Limb (tissue), 2 donors: ENCODE measurements at regions not wholly inside any gene's neighbourhood (a gene's known extent, or its start where the extent isn't known, plus 50 kb on each side); places are given as distances from the start of the nearest gene placed in this dataset.
"Not testable (repeated sequence)": the region's sequence is repeated elsewhere in the genome, so short reads cannot be mapped to it uniquely, and the experiment has no call there.

ENCODE experiments used
- DNase-seq, 2 donors: peaks; one replicate each; pipeline ENCODE4 v3.0.0-alpha.2; 2016; ENCODE audit errors: extremely low spot score in 2 of 2

DNA sequence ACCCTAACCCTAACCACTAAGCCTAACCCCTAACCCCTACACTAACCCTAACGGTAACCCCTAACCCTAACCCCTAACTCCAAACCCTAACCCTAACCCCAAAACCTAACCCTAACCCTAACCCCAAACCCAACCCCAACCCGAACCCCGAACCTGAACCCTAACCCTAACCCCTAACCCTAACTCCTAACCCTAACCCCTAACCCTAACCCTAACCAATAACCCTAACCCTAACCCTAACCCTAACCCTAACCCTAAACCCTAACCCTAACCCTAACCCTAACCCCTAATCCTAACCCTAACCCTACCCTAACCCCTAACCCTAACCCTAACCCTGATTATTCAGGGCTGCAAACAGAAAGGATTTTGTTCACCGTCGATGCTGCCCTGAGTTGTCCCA is 144.6 kb upstream of the DUSP22 start:
- not testable (repeated sequence) for DNase-seq

DNA sequence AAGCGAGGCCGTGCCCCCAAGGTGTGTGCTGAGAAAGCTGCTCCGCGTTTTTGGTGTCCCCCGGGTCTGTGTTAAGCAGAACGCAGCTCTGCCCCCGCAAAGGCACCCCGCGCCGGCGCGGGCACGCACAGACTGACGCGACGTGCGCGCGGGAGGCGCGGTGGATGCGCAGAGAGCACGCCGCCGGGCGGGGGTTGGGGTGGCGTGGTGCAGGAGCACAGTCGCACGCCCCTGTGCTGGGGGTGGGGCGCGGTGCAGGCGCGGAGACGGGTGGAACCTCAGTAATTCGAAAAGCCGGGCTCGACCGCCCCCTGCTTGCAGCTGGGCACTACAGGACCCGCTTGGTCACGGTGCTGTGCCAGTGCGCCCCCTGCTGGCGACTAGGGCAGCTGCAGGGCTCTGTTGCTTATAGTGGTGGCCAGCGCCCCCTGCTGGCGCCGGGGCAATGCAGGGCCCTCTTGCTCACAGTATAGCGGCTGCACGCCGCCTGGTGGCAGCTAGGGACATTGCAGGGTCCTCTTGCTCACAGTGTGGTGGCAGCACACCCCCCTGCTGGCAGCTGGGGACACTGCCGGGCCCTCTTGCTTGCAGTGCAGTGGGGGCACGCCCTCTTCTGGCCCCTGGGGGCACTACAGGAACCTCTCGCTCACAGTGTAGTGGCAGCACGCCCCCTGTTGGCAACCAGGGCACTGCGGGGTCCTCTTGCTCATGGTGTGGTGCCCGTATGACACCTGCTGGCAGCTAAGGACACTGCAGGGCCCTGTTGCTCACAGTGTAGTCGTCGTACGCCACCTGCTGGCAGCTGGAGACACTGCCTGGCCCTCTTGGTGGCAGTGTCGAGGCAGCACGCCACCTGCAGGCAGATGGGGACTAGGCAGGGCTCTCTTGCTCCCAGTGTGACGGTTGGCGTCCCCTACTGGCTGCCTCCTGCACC is 144.0 kb upstream of the DUSP22 start:
- DNase-seq = peak in 1 of 2 donors; percentile 30

DNA sequence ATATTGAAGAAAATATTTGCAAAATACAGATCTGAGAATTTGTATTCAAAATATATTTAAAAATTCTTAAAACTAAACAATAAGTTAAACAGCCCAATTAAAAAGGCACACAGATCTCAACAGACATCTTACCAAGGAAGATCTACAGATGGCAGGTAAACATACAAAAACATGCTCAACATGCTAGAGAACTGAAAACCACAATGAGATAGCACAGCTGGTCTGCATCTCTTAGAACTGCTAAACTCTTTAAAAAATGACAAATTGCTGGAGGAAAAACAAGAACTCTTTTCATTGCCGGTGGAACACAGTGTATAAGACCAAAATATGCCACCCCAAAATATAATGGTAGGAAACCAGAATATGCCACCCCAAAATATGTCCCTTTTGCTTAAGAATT is 142.1 kb upstream of the DUSP22 start:
- DNase-seq = not testable (repeated sequence)

DNA sequence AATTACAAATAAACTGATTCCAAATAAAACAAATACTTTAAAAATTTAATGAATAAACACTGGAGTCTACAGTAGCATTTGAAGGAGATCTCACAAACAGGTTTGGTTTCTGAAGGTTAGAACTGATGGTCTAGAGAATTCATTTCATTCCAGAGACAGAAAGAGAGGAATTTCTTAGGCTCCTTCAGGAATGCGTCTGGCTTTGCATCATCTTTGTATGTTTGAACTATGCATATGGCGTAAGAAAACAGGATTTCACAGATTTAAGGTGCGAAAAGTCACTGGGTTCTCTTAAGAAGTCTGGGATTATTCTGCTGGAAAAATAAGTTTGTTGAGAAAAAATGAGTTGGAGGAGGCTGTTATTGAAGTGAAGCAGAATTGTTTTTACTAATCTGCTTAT is 139.9 kb upstream of the DUSP22 start:
- DNase-seq = not testable (repeated sequence)

DNA sequence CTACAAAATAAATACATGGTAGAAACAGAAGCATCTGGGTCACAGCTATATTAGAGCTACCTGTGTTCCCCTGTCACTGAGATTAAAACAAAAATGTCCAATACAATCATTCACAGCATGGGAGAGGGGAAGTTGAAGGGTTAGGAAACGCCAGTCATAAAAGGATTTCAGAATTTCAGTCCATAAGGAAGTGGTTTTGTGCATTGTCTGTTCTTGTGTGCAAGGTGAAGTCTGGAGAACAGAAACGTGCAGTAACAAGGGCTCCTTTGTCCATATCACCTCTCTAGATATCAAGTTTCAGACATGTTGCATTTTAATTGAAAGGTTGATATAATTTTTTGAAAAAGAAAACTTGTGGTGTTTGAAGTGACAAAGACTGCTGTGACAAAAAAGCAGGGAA is 139.3 kb upstream of the DUSP22 start:
- DNase-seq = not testable (repeated sequence)

DNA sequence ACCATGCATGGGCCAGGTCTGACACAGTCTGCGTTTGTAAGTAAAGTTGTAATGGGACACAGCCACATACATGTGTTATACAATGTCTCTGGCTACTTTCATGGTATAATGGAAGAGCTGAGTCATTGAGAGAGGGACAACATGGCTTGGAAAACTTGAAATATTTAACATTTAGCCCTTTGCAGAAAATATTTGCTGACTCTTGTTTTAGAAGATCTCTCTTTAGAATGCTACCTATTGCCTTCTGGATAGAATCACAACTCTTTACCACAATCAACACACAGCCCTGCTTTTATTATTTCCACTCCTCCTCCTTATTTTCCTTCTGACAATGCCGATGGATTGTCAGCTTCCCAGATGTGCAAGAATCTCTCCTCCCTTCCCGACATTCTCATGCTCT is 138.4 kb upstream of the DUSP22 start:
- DNase-seq = not testable (repeated sequence)

DNA sequence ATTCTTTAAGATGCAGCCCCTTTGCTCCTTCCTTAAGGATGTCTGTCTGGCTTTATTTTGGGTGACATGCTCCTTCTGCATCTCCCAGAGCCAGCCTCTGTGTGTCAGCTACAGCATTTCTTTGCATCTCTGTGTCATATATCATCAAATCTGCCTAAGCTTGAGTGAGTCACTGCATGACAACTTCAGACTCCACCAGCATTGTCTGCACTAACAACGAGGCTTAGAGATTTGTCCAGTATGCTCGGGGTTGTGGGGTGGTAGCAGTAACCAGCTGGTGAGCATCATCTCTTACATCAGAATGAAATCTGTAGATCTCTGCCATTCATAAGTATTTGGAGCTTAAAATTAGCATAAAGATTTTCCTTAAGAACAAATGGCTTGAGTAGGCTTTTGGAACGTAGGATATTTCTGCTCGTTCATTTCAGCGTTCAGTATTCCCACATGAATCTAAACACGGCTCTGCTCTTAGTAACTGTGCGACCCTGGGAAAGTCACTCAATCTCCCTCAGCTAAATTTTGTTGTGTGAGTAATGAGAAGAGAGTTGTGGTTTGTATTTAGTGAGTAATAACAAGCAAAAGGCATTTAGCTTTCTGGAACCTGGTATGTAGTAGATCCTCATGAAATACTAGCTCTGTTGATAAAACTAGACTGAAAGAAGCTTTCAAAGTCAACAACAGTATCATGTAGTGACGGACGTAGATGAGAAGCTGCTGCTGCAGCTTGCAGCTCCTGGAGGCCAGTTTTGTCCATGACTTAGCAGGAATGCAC is 137.8 kb upstream of the DUSP22 start:
- DNase-seq = not testable (repeated sequence)

DNA sequence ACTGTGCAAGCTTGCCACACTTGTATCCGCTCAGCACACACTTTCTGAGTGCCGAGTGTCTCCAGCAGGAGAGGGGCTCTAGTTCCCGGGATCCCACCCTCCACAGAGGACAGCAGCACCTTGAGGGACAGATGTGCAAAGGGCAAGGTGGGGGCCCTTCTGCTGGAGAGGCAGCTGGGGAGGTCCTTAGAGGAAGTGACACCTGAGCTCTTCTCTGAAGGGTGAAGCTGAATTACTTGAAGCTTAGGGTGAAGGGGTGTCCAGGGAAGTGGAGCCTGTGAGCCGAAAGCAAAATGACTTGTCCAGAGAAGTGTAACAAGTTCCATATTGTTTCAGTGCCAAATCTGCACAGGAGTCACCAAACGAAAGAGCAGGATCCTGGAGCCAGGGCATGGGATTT is 136.3 kb upstream of the DUSP22 start:
- no peak for DNase-seq

DNA sequence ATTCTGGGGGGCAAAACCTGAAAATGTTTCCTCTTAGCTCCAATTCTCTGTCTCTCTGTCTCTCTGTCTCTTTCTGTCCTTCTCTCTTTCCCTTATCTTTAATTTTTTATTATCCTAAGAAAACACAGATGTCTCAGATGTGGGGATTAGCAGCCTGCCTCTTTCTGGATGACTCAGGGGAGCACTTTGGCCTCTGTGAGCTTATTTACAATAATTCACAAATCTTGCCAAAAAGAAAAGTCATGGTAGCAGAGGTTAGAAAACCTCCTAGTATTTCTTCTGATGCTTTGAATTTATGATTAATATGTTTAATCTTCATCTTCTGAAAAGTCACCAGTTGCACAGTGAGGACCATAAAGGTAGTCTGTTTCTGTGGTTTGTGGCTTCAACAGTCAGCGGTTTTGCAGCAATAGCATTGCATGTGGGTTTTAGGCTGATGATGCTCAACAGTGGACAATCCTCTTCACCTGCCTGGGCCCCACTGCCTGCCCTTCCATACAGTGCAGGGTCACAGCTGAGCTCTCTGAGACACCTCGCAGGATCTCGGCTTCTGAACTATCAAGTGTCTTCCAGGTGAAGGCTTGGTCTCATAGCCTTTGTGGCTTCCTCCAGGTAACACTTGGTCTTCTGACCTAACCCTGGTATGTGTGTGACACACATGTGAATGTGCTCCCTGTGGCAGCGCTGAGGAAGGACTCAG is 135.7 kb upstream of the DUSP22 start:
- DNase-seq = not testable (repeated sequence)

DNA sequence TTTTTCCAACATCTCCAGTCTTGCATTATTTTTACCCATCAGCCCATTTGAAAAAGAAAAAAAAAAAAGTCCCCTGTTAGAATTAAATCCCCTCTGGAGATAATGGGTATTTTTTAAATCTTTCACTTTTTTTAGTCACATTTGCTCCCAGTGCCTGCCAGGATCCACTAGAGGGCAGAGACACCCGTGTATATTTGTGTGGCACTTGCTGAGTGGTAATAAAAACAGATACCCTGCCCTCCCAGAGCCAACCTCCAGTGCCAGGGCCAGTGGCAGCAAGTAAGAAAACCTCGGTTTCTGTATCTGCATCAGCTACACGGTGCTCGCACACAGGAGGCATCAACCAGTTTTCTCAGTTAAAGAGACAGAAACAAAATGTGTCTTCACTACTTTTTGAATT is 135.1 kb upstream of the DUSP22 start:
- not testable (repeated sequence) for DNase-seq

DNA sequence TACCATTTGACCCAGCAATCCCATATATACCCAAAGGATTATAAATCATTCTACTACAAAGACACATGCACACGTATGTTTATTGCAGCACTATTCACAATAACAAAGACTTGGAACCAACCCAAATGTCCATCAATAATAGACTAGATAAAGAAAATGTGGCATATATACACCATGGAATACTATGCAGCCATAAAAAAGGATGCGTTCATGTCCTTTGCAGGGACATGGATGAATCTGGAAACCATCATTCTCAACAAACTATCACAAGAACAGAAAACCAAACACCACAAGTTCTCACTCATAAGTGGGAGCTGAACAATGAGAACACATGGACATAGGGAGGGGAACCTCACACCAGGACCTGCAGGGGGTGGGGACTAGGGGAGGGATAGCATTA is 130.6 kb upstream of the DUSP22 start:
- not testable (repeated sequence) for DNase-seq

DNA sequence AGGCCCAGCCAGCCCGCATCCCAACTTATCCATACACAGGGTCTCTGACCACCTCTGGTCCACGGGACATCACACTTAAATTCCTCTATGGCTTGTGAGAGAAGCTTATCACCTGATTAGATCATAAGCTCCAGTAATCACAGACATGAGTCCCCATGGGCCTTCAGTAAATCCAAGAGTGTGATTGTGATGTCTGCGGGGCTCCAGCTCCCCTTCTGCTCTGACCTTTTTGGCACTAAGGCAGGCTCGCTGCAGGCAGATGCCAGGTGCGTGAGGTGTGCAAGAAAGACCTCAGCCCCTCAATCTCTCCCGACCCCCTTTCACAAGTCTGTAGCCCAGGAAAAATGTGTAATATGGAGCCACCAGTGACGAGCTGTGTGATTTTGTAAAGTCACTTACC is 127.6 kb upstream of the DUSP22 start:
- DNase-seq = no peak

DNA sequence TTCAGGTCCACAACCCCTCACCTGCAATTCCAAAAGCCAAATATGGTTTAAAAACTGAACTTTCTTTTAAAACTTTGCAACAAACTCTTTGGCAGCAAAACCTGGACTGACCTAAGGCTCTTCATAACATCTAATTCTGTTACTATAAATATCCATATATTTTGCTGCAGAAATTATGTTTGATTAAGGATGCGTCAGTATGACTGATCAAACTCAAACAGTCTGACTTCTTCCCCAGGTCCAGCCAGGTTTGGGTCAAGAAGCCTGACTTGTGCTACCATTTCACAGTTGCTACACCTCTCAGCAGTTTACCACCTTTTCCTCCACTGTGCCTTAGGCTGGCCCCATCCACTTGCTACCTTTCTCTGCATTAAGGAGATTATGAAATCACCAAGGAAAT is 127.0 kb upstream of the DUSP22 start:
- no peak for DNase-seq

DNA sequence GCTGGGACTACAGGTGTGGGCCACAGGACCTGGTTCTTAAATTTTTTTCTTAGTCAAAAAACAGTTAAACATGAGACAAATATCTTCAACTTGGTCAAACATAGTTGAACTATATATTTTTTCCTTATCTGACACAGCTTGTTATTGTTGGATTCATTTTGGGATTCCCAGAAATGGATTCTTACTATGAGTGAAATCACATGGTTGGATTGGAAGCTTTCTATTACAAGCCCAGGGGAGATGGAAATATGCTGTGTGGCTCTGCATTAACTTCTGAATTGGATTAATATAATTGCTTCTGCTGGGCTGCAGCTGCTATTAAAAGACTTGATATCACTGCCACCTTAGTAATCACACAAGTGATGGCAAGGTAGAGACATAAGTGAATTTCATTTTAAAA is 126.4 kb upstream of the DUSP22 start:
- no peak for DNase-seq

DNA sequence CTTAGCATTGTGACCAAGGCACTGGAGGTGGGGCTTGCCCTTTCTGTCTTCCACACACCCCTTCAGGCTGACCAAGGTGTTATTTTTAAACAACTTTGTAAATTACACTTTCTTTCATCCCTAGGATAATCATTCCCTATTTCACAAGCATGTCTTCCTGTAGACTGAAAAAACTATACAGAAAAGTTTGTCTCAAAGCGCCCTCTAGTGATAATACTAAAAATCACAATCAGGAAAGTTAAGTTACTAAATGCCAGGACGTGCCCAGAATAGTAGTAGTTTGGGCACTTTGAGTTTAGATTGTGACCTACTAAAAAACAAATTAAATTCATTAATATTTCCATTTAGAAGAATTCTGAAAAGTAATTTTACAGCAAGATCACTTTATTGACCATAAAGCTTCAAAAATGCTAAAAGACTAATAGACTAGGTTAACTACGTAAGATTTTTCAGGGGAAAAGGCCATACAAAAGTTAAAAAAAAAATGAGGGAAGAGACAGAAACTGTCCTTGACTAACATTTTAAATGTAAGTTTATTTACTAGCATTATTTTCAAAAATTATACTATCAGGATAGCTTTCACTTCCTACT is 123.3 kb upstream of the DUSP22 start:
- DNase-seq = peak in 1 of 2 donors; percentile 49

DNA sequence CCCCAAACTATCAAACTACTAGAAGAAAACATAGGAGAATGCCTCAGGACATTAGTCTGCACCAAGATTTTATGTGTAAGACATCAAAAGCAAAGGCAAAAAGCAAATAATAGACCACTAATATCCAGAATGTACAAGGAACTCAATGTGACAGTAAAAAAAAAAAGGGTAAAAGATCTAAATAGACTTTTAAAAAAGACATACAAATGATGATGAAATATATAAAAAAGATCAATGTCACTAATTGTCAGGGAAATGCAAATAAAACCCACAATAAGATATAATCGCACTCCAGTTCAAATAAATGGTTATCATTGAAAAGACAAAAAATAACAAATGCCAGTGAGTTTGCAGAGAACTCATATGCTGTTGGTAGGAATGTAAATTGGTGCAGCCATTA is 118.3 kb upstream of the DUSP22 start:
- no peak for DNase-seq

DNA sequence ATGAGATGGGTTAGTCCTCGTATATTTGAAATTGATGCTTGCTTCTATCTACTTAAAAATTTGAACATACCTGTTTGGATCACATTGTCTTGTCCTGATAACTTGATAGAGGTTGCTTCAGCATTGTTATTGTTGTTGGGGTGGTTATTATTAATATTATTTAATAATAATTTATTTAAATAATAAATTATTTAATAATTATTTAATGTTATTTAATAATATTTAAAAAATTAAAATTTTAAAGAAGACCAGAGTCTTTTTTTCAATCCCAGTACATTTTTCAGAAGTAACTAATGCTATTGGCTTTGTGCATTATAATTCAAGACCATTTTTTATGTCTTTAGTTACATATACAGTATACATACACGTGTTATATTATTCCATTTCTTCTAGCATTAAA is 116.6 kb upstream of the DUSP22 start:
- no peak for DNase-seq

DNA sequence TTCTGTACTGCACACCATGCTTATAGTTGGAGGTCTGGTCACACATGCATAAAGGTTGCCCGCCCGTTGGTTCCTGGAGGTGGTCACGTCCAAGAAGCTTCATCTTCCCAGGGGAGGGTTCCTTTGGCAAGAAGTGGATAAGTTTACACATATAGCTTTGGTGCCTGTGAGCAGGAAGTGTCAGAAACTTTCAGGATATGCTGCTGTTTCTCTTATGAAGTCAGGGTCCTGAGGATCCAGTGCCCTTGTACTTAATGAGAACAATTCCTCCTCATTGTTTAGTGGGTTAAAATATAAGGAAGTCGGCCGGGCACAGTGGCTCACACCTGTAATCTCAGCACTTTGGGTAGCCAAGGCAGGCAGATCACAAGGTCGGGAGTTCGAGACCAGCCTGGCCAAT is 115.5 kb upstream of the DUSP22 start:
- DNase-seq = no peak

DNA sequence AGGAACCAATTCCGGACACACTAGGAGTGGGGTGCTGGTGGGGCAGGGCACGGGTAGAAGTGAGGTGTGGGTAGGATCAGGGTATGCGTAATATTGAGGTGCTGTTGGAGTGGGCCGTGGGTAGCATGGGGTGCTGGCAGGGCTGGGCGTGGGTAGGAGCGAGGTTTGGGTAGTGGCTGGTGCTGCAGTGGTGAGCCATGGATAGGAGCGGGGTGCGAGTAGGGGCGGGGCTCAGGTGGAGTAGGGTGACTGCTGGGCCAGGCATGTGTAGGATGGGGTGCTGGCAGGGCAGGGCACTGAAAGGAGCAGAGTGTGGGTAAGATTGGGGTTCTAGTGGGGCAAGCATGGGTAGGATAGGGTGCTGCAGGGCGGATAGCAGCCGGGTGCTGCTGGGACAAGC is 114.2 kb upstream of the DUSP22 start:
- DNase-seq = no peak

DNA sequence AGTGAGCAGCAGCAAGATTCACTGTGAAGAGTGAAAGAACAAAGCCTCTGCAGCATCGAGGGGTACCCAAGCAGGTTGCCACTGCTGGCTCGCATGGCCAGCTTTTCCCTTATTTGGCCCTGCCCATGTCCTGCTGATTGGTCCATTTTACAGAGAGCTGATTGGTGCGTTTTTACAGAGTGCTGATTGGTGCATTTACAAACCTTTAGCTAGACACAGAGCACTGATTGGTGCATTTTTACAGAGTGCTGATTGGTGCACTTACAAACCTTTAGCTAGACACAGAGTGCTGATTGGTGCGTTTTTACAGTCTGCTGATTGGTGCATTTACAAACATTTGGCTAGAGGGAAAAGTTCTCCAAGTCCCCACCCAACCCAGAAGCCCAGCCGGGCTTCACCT is 113.4 kb upstream of the DUSP22 start:
- DNase-seq = not testable (repeated sequence)

DNA sequence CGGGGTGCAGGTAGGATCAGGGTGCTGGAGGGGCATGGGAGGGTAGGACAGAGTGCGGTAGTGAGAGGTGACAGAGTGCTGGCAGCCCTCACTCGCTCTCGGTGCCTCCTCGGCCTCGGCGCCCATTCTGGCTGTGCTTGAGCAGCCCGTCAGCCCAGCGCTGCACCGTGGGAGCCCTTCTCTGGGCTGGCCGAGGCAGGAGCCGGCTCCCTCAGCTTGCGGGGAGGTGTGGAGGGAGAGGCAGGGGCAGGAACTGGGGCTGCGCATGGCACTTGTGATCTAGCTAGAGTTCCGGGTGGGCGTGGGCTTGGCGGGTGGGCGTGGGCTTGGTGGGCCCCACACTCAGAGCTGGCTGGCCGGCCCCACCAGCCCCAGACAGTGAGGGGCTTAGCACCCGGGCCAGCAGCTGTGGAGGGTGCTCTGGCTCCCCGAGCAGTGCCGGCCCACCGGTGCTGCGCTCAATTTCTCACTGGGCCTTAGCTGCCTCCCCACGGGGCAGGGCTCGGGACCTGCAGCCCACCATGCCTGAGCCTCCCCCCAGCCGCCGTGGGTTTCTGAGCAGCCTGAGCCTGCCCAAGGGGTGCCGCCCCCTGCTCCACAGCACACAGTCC is 112.8 kb upstream of the DUSP22 start:
- no peak for DNase-seq
